NCI-H2107 treated with DMSO at 0.1 percent for 48 hours (cell line): ENCODE measurements at regions not wholly inside any gene's neighbourhood (a gene's known extent, or its start where the extent isn't known, plus 50 kb on each side); places are given as distances from the start of the nearest gene placed in this dataset.
"Not testable (repeated sequence)": the region's sequence is repeated elsewhere in the genome, so short reads cannot be mapped to it uniquely, and the experiment has no call there.

ENCODE experiments used
- DNase-seq: peaks from one replicate; lab custom pipeline; 2025; ENCODE audit not compliant: unreplicated experiment; lab: John Stamatoyannopoulos, UW

GRCh38 chr4:89506866-89507491 is 199.4 kb upstream of the GPRIN3 start:
- DNase-seq: no peak

- no peak for DNase-seq
Observed at GRCh38 chr4:89502581-89502980, 195.0 kb upstream of the GPRIN3 start.

GRCh38 chr4:89497517-89498308 is 190.1 kb upstream of the GPRIN3 start:
- DNase-seq: no peak

GRCh38 chr4:89496851-89497250 is 189.3 kb upstream of the GPRIN3 start:
- DNase-seq: no peak

- no peak for DNase-seq
Observed at GRCh38 chr4:89493367-89493766, 185.8 kb upstream of the GPRIN3 start.

GRCh38 chr4:89492581-89493071 is 185.0 kb upstream of the GPRIN3 start:
- DNase-seq: no peak

- DNase-seq: no peak
Observed at GRCh38 chr4:89491761-89492160, 184.2 kb upstream of the GPRIN3 start.

GRCh38 chr4:89489921-89490431 is 182.4 kb upstream of the GPRIN3 start:
- not testable (repeated sequence) for DNase-seq

GRCh38 chr4:89489338-89489771 is 181.8 kb upstream of the GPRIN3 start:
- DNase-seq: no peak

- DNase-seq: no peak
Observed at GRCh38 chr4:89488736-89489135, 181.1 kb upstream of the GPRIN3 start.

GRCh38 chr4:89486673-89487072 is 179.1 kb upstream of the GPRIN3 start:
- no peak for DNase-seq

- peak; percentile 10 for DNase-seq
Observed at GRCh38 chr4:89486042-89486441, 178.4 kb upstream of the GPRIN3 start.

GRCh38 chr4:89483833-89484232 is 176.2 kb upstream of the GPRIN3 start:
- DNase-seq: no peak

GRCh38 chr4:89482926-89483595 is 175.5 kb upstream of the GPRIN3 start:
- no peak for DNase-seq

- DNase-seq: peak; percentile 1
Observed at GRCh38 chr4:89482251-89482650, 174.7 kb upstream of the GPRIN3 start.

- no peak for DNase-seq
Observed at GRCh38 chr4:89469930-89470375, 162.4 kb upstream of the GPRIN3 start.

- no peak for DNase-seq
Observed at GRCh38 chr4:89469516-89469915, 161.9 kb upstream of the GPRIN3 start.

GRCh38 chr4:89468602-89469001 is 161.0 kb upstream of the GPRIN3 start:
- no peak for DNase-seq

GRCh38 chr4:89463341-89463740 is 155.7 kb upstream of the GPRIN3 start:
- DNase-seq: no peak

- DNase-seq: no peak
Observed at GRCh38 chr4:89447543-89447942, 139.9 kb upstream of the GPRIN3 start.

GRCh38 chr4:89446193-89446592 is 138.6 kb upstream of the GPRIN3 start:
- DNase-seq: no peak

GRCh38 chr4:89439533-89439932 is 131.9 kb upstream of the GPRIN3 start:
- no peak for DNase-seq
